ENCODE measurements at regions not wholly inside any gene's neighbourhood (a gene's known extent, or its start where the extent isn't known, plus 50 kb on each side); places are given as distances from the start of the nearest gene placed in this dataset.

DNA sequence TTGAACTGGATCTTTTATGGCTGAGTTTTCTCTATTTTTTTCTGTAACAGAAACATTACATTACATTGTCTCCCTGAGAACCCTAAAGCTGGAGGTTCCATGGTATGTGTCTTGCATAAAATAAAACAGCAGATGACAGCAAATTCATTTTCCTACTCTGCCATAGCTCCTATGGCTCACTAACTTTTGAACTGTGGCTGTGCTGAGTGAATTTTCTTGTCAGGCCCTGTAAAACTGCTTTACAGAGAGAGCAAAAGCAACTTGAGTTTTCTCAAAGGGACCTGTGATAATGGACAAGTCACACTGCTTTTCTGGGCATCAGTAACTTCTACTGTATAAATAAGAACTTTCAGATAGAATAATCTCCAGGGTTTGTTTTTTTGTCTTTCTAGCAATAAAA, 129.9 kb upstream of the TSC22D2 start:
- TF ChIP-seq, protein P1, sequence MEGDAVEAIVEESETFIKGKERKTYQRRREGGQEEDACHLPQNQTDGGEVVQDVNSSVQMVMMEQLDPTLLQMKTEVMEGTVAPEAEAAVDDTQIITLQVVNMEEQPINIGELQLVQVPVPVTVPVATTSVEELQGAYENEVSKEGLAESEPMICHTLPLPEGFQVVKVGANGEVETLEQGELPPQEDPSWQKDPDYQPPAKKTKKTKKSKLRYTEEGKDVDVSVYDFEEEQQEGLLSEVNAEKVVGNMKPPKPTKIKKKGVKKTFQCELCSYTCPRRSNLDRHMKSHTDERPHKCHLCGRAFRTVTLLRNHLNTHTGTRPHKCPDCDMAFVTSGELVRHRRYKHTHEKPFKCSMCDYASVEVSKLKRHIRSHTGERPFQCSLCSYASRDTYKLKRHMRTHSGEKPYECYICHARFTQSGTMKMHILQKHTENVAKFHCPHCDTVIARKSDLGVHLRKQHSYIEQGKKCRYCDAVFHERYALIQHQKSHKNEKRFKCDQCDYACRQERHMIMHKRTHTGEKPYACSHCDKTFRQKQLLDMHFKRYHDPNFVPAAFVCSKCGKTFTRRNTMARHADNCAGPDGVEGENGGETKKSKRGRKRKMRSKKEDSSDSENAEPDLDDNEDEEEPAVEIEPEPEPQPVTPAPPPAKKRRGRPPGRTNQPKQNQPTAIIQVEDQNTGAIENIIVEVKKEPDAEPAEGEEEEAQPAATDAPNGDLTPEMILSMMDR (IDR thresholded peaks at IDR 0.05 in 2 of 3, conservative IDR thresholded peaks at IDR 0.05 in 1 of 3; ENCODE audit: borderline replicate concordance in 1 of 3, insufficient read depth in 1 of 3, low read depth in 2 of 3, low read length in 2 of 3) = no peak
- no peak for TF ChIP-seq JUND (IDR thresholded peaks at IDR 0.05)
- no peak for TF ChIP-seq ATF3 (IDR thresholded peaks at IDR 0.05)
- no peak for TF ChIP-seq YY1 (IDR thresholded peaks at IDR 0.05; ENCODE audit: extremely low read depth, insufficient replicate concordance, low read depth, low read length)
- TF ChIP-seq POLR2A (IDR thresholded peaks at IDR 0.05; ENCODE audit: borderline replicate concordance, extremely low read depth, insufficient read depth, insufficient read length) = no peak
- no peak for TF ChIP-seq CEBPB (IDR thresholded peaks at IDR 0.05; ENCODE audit: low read depth)
- TF ChIP-seq REST (IDR thresholded peaks at IDR 0.05; ENCODE audit: low read depth) = no peak
- no peak for TF ChIP-seq POLR2AphosphoS5 (IDR thresholded peaks at IDR 0.05; ENCODE audit: low read depth, low read length)
- TF ChIP-seq RAD21 (IDR thresholded peaks at IDR 0.05; ENCODE audit: low read depth) = no peak
- TF ChIP-seq EZH2phosphoT487 (IDR thresholded peaks at IDR 0.05; ENCODE audit: borderline replicate concordance) = no peak

All from HCT116 (cell line).